ENCODE measurements at regions not wholly inside any gene's neighbourhood (a gene's known extent, or its start where the extent isn't known, plus 50 kb on each side); places are given as distances from the start of the nearest gene placed in this dataset.
"Not testable (repeated sequence)": the region's sequence is repeated elsewhere in the genome, so short reads cannot be mapped to it uniquely, and the experiment has no call there.

DNA sequence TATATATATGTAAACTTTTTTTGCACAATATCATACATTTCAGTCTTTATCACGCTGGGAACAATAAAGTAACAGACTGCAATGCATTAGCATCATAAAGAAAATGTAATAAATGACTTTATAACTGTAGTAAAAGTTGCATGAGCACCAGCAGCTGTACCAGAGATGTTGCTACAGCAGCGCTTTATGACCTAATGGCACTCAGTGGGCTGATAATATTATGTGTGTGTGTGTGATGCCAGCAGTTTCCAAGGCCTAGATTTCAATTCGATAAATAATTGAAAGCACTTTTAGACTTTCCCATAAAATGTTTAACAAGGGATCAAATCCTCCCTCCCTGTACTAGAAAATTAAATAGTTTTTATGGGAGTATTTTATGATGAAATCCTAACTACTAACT lies 367.6 kb upstream of the AGA start:
- DNase-seq: no peak

DNA sequence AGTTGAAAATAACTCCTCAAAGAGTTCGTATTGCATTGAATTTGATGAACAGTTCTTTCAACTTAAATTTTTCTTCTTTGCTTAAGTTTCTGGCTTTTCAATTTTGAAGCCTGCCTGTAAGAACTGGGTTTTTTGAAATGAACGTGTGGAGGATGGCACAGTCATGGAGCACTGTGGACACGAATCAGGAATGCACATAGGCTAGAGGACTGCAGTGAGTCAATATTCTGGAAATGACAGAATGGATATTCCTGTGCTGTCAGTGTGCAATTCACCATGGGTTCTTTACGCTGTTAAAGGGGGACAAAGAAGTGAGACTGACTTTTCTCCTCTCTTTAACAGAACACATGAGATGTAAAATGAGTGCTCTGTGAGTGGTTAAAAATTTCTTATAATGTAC lies 368.0 kb upstream of the AGA start:
- no peak for DNase-seq

DNA sequence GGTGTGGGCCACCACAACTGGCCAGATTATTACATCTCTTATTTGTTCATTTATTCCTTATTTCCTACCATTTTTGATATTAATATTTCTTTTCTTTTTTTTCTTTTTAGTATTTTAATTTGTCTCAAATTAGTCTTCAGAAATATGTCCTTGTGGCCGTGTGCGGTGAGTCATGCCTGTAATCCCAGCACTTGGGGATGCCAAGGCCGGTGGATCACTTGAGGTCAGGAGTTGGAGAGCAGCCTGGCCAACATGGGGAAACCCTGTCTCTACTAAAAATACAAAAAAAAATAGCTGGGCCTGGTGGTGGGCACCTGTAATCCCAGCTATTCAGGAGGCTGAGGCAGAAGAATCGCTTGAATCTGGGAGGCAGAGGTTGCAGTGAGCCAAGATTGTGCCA lies 376.2 kb upstream of the AGA start:
- DNase-seq: not testable (repeated sequence)

DNA sequence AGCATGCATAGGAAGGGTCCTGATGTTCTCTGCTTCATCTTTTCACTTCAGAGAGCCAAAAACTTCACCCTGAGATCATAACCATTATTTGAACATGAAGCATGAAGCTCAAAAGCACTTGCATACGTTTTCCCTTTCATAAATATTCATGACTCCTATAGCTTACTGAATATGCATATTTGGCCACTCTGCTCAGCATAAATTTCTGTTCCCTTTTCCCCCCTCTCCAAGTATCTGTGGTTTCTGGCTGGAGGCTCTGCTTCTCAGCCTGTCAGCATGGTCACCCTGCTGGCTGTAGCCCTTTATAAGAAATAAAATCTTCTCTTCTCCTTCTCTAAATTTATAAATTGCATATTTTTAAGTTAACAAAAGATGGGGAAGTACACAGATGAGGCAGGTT lies 384.7 kb upstream of the AGA start:
- no peak for DNase-seq

DNA sequence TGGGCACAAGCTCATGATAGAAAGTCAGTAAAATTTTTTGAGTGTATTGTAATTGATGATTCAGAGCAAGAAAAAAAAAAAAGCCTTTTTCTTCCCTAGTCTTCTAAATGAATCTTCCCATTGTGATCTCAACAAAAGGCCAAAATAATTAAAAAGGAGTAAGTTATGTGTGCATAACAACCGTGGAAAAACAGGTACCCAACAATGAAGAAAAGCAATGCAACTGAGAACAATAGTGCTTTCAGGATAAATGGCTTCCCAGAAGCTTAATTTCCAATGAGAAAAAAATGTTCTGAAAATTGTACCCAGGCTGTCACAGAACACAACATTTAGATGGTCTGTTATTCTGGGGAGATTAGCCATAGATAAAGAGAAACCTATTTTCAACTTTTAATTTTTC lies 399.0 kb upstream of the AGA start:
- DNase-seq: no peak

DNA sequence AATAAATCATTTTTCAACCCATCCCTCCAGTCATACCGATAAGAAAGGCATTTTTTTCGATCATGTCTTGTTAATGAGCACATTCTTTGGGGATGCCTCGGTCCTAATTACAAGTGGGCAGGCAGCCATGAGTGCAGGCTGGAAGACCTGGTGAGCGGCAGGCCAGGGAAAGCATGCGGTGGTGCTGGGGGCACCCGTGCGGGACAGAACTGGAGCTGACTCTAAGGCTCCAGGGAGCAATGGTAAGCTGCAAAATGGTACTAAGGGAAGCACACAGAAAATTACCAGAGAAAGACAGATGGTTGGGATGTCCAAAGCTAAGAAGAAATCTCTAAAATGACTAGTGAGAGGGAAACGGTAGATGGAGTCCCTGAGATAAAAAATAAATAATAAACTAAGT lies 411.0 kb upstream of the AGA start:
- no peak for DNase-seq

DNA sequence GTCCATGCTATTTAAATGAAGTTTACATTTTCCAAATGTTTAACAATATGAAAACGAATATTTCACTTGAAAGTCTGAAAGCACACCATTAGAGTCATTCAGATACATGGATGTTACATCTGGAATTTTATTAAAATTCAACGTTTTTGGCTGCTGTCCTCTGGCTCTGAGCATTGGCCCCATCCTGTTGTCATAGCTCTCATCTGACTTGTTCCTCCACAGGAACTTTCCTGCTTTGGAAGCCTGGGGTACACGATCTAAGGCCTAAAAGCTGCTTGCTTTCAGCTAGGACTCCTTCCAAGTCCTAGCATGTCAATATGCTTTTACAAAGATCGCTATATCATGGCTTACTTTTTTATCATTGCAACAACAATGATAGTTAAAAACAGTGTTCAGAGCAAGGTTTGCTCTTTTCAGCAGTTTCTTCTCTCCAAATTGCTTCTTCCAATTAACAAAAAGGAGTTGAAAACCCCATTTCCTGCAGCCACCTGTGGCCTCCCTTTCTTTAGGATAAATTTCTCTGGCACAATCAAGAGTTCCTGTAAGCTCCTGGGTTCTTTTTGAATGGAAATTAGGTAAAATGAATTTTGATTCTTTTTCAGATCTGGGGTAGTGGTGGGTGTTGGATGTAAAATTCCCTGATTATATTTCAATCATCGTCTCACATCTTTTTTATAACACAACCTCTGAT lies 413.4 kb upstream of the AGA start:
- no peak for DNase-seq

DNA sequence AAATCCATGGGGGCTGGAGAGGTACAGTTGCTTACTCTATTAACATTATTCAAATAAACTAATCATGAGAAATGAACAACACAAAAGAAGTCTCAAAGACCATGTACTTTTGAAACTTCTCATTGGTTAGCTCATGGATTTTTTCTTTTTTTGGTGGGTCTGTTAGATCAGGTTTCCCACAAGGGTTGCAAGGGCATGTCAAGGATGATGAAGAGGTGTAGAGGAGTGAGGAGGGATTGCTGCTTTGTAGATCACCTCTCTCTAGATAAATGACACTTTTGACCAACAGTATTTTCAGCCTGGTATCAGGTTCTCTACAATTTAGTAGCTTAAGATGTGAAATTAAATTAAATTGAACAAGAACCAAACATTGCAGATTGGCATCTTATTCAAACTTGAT lies 417.9 kb upstream of the AGA start:
- no peak for DNase-seq

DNA sequence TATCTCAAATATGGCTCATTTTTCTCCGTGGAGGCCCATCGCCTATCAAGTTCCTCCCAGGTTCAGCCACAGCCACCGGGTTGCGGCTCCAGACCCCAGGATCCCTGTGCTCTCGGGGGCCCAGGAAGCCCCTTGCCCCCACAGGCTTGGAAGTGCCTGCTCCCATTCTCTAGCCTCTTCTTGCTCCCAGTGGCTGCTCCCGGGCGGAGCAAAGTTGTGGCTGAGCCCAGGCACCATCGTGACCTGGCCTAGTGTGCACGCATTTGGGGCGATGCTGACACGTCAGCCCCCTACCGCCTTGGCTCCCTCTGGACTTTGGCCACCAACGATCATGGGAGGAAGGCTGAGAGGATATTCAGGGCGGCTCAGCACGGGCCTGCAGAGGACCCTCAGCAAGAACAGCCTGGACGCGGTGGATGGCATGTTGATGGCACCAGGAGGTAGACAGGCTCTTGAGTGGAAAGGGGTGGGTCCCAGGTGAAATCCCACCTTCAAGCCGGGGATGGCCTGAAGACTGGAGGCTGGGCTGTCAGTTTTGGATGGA lies 419.4 kb upstream of the AGA start:
- DNase-seq: no peak

DNA sequence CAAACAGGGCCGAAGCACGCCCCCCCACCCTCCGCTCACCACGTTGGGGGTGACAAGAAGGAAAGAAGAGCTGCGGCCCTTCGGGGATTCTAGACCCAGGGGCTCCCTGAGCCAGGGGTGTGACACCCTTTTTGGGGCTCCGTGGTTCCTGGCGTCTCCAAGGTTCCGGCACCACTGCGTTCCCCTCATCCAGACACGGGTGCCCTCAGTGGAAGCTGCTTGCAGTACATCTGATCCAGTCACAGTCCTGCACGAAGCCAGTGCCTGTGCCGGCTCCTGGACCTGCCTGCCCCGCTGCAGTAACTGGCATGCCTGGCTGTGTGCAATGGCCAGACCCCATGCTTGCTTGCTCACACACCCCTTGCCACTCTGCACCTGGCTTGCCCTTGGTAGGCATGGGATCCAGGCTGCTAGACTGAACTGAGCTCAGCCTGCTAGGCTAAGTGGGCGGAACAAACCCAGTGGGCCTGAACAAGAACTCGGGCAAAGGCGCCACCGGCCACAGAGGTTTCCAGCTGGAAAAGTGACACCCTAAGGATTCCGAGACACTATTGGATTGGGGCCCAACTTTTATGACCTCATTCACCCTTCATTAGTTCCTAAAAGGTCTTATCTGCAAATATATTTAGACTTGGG lies 420.4 kb upstream of the AGA start:
- no peak for DNase-seq

DNA sequence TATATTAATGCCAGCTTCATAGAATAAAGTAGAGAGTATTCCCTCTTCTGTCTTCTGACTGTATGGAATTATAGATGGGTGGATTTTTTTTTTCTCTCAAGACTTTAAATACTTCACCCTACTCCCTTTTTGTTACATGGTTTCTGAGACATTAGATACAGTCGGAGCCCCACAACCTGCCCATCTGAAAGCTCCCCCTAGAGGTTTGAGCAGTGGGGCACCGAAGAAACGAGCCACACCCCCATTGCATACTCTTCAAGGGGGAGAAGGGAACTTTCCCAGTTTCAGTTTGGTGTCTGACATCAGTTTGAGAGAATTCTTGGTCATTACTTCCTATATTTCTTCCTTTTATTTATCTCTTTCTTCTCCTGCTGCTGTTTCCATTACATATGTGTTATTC lies 437.6 kb upstream of the AGA start:
- no peak for DNase-seq

DNA sequence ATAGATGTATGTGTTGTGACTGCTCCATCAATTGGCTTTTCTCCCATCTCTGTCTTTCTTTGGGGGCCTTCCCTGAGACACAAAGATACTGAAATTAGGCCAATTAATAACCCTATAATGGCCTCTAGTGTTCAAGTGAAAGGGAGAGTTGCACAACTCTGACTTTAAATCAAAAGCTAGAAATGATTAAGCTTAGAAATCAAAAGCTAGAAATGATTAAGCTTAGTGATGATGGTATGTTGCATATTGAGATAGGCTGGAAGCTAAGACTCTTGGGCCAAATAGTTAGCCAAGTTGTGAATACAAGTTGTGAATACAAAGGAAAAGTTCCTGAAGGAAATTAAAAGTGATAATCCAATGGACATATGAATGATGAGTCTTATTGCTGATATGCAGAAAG lies 452.9 kb upstream of the AGA start:
- DNase-seq: no peak

DNA sequence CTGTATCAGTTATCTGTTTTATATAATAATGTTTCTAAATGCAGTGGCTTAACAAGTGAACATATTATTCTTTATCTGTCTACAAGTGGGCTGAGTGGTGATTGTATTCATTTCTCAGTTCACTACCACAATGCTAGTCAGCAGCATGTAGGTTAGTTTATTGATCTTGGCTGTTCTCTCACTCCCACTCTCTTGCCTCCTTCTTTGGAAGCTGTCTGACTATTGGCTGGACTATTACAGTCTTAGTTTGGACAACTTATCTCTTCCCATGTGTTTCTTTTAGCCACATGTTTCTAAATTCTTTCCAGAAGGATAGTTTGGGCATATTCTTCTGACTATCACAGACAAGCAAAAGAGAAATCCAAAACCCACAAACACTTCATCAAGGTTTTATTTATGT lies 459.5 kb upstream of the AGA start:
- DNase-seq: no peak

DNA sequence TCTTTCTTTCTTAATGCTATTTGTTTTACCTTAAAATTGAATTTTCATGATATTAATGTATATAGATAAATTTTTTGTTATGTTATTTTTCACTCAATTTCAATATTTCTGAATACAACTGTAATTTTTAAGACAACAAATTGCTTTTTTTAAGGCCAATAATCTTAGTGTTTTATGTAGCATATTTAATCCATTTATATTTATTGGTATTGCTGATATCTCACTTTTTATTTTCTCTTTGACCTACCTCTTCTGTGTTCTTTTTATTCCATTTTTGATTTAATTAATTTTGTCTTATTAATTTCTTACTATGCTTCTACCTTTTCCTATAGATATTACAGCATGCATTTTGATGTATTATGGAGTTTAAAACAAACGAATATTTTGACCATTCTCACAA lies 460.1 kb upstream of the AGA start:
- no peak for DNase-seq

DNA sequence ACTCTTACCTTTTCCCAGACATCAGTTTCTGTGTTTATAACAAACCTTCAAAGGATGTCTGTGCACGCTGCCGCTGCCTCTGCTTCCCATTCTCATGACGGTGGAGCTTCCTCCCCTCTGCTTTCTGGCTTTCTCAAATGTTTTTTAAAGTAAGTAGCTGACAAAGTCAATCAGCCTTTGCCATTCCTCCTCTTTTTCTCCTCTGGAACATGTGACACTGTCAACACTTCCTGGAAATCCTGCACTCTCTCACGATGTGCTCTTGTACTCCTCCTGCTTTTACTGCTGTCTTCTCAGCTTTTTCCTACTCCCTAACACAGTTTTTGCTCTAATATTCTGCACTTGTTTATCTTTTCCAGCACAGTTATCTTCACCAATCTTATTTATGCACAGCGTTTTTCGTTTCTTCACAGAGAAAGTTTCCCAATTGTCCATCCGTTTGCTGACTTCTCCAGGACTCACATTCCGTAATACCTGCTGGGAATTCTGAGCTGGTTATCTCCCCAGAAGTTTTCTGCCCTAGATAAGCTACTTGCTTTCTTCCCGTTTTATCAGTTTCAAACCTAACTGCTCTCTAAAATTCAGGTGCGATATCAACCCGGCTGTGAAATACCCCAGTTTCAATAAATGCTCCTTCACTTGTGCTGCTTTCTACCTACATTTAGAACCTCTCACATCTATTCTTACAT lies 465.6 kb upstream of the AGA start:
- no peak for DNase-seq

DNA sequence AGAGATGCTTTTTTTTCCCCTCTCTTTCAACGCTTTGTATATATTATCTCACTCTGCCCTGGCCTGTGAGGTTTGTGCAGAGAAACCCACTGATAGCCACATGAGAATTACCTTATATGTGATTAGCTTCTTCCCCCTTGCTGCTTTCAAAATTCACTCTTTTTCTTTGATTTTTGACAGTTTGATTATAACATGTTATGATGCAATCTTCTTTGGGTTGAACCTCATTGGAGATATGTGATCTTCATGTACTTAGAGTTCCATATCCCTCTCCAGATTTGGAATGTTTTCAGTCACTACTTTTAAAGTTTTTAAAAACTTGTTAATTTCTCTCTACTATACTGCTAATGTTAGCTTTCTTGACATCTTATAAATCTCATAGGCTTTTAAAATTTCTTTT lies 479.5 kb upstream of the AGA start:
- no peak for DNase-seq

DNA sequence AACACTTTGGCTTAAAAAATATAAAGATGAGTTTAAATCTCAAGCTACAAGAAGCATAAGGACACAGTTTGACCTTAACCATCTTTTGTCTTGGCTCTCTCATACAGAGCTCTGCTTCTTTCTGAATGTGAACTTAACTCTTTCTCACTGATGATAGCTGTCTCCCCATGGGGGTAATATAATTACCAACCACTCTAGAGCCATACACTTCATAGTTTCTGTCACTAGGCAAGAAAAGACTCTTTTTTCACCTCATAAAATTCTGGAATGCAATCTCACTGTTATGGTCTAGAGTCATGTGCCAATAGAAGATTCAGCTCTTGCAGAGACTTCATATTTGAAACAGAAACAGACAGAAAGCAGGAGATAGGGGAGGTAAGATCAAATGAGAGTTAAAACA lies 481.7 kb upstream of the AGA start:
- no peak for DNase-seq

DNA sequence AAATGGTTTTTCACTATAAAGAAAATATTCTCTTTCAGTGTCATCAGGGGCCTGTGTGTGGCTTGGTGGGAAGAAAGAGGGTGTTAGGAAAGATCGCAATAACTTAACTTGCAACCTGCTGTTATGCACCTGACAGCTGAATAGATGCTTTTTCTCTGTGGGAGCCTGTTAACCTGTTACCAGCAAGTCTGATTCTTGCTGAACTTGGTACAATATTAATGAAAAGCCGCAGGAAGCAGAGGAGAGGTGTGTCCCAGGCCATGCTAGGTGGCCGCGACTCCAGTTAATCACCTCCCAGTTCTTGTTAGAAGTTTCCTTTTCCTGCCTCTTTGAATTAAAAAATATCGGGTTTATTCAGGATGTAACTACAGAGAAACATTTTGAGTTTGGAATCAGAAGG lies 494.8 kb upstream of the AGA start:
- DNase-seq: no peak

DNA sequence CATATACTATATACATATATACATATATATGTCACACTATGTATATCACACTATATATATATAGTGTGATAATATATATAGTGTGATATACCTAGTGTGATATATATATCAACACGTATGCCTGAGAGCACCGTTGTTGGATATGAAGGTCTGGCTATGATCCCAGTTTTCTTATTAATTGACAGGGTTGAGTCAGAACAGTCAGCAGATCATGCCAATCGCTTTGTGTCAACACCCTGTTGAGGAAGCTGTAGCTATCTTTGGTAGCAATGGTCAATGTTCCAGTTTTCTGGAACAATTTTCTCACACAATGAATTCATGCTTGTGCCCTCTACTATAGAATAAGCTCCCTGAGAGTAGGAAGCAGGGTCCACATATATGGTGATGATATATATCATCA lies 496.0 kb upstream of the AGA start:
- no peak for DNase-seq

DNA sequence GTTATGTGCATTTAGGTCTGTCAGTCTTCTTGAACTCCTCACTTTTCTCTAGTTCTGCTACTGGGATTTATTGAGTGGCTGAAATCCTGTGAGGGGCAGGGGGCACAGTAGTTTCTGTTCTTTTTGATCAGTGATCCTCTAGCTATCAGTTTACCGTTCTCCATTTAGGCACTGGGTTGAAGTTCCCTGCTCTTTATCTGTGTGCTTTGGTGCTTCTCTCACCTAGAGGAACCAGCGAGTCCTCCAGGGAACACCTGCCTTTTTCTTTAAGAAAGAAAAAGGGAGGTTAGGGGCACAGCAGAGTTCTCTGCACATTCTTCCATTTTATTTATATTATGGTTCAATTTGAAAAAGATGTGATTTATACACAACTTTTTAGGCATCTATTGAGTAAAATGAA lies 503.0 kb upstream of the AGA start:
- DNase-seq: no peak

DNA sequence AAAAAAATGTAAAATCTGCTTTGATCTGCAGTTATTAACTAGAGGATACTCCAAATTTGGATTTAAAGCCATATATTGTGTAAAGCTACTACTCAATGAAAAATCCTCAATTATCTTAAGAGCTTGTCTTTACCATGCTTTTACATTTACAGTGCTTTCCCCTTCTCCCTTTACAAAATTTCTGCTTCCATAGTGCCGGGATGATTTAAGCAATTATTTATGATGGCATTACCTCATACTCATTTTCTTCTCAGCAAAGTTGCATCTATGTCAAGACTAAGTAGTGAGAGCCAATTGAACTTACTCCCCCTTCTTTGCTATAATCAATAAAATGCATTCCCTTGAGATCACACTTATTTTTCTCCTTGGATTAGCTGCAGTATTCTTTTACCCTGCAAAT lies 505.4 kb upstream of the AGA start:
- DNase-seq: no peak

DNA sequence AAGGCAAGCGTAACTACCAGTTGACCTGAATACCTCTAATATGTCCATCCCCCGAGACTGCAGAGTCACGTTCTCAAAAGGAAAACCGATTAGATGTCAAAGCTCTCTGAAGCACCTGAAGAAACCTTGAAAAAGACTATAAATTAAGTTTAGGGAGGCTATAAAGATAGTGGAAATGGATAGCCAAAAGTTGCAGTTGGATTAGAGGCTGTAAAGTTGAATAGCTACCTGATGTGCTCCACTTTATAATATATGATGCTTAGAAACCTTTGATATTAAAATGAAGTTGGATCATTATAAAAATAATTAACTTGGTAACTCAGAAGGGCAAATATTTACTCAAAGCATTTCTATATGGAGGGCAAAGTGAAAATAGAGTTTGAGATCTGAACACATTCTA lies 506.6 kb upstream of the AGA start:
- DNase-seq: no peak

DNA sequence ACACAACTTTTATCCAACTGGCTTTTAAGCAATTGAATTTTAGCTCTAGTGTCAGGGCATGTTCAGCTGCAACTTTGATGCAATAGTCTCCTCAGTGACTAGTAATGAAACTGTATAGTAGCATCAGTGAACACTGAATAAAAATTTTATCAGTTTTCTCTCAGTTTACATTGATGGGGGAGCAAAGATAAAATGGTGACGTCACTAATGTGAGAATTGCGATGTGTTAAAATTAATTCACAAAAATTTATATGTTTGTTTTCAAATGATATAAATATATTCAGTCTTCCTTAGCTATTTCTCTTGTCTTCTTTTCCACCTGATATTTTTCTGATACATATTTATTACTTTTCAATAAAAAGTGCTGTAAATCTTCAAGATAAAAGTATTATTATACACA lies 508.8 kb upstream of the AGA start:
- DNase-seq: no peak

DNA sequence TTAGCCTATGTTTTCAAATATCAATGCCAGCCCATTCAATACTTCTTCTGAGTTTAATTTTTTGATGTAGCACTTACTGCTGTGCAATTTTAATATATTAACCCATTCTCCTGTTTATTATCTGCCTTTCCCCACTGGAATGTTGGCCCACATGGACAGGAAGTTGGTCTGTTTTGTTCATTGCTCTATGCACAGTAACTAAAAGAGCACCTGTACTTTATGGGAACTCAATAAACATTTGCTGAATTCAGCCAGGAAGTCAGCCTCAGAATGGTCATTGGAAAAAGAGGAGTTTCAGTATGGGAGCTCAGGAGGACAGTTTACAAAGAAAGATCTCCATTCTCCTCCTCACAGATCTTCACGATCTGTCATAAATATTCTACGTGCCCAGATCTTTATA lies 510.5 kb upstream of the AGA start:
- no peak for DNase-seq

All from bone marrow (tissue), 2 donors.